Colon (tissue), 2 donors: ENCODE measurements at regions not wholly inside any gene's neighbourhood (a gene's known extent, or its start where the extent isn't known, plus 50 kb on each side); places are given as distances from the start of the nearest gene placed in this dataset.

ENCODE experiments used
- FAIRE-seq: peaks from 2 replicates; lab custom pipeline; 2012; peaks lifted over from hg19 to GRCh38; lab: Jason Lieb, UNC
- donor health status: control.
- donor health status: control.

DNA sequence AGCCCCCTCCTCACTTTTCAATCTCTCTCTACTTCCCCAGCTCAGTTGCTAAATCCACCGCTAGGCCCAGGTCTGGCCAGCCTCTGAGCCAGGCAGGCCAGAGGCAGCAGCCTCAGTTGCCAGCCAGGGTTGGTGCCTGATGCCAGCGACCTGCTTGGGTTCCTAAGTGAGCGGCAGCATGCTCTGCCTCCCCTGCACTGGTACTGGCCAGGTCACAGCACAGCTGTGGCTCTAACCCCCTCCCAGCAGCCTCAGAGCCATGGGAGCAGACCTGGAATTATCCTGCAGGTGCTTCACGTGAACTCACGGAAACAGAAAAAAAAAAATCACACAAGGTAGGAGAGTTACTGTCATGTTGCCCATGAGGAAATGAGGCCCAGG is 82.5 kb upstream of the ATF3 start:
- no peak for FAIRE-seq

DNA sequence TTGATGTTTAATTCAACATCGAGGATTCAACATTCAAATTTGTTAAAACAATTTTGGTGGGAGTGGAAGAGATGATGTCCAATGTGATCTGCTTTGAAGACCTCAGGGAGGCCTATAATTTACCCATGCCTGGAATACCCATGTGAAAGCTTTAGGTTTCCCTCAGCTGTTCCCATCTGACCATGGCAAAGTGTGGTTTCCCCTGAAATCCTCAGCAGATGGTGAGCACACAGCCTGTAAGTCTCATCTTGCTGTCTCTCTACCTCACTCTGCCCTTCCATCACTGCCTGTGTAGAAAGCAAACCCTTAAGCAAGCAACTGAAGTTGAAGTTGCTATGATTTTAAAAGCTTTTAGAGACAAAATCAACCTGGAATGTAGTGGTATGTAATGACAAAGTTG is 80.1 kb upstream of the ATF3 start:
- FAIRE-seq = no peak

DNA sequence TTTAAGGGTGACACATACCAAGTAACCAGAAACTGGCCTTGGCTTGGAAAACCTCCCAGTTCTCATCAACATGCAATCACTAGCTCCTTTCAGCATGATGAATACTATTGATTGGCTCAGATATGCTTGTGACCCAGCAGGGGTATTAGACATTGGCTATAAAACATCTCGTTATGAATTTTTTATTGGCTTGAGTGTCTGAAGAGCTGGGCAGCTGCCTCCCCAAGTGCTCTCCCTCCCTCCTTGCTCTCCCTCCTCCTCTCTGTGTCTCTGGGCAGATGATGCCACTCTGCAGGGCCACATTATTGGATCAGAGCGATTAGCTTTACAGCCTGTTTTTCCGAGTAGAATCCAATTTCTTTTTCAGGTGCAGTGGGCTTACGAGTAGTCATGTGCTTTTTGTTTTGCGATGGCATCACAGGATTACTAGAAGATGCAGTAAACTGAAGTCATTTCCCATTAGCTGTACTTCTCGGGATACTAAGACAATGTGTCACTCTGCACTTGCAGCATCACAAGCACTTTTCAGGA is 79.3 kb upstream of the ATF3 start:
- no peak for FAIRE-seq

DNA sequence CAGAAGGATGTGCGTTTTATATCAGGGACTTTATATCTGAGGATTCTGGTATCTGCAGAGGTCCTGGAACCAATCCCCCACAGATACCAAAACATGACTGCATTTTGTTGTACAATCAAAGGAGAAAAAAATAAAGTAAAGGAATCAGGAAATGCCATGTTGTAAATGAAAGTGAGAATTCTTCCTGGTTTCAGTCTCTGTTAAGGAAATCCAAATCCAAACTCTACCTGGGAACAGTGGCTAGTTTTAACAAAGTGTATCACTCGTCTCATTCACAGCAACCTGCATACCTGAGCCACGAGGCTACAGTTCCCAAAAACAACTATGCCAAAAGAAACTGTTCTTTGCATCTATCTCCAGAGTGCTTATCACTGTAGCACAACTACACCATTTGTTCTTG is 77.3 kb upstream of the ATF3 start:
- FAIRE-seq = no peak

DNA sequence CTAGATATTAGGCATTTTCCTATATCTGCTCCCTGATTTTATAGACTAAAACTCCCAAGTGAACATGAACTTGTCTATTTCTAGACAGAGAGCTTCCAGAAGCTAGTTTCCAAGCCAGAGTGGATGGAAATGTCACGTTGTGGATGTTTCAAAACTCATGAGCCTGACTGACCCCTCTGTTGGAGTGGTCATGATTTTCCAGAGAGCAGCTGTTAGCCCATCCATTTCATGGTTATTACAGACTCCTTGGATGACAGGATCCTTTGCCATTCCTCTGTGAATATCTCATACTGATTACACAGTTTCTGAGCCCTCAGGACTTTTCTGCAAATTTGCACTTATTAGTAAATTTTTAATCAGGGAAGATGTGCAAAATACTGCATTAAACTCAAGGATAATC is 76.8 kb upstream of the ATF3 start:
- FAIRE-seq = no peak

DNA sequence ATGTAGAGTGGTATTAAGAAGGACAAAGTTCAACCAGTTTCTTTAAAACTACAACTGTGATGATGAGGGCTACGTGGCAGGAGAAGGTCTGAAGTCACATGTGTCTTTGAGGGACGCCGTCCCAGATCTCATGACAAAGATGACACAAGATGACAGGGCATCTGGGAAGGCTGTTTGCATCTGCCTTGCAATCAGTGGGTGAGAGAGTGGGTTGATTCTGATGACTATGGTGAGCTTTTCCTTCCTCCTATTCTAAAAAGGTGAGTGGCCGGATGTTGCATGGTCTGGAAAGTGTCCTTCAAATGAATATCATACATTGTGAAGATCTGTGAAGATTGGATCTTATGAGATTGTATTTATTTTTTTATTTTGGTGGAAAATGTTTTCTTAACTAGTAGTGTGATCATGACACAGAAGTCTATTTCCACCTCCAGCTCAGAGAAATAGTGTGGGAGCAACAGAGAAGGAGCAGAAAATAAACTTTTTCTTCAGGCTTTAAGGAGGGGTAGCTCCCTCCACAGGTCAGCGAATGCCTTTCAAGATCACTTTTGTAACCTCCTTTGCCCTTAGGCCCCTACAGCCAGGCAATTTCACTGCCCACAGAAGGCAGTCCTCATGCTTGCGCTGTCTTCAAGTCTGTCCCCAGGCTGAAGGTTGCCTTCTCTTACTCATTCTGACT is 76.0 kb upstream of the ATF3 start:
- FAIRE-seq = no peak

DNA sequence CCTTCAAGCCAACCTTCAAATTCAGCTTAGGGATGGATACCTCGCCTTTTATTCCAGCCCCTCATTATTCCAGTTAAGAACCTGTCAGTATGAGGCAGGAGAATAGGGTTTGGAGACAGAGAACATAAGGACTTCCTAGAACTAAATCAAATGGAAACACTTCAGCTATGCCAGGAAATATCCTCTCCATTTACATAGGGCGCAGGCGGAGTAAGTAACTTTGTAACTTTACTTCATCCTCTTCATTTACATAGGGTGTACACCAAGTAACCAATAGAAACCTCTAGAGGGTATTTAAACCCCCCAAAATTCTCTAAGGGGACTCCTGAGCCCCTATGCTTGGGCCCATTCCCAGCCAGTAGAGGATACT is 75.4 kb upstream of the ATF3 start:
- no peak for FAIRE-seq

DNA sequence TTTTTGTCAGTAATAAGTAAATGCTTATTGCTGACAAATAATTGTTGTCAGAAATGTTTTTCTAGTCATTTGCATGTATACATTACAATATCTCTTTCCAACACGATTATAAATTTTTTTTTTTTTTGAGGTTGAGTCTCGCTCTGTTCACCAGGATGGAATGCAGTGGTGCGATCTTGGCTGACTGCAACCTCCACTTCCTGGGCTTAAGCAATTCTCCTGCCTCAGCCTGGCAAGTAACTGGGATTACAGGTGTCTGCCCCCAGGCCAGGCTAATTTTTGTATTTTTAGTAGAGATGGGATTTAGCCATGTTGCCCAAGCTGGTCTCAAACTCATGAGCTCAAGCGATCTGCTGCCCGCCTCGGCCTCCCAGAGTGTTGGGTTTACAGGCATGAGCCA is 72.0 kb upstream of the ATF3 start:
- FAIRE-seq = no peak

DNA sequence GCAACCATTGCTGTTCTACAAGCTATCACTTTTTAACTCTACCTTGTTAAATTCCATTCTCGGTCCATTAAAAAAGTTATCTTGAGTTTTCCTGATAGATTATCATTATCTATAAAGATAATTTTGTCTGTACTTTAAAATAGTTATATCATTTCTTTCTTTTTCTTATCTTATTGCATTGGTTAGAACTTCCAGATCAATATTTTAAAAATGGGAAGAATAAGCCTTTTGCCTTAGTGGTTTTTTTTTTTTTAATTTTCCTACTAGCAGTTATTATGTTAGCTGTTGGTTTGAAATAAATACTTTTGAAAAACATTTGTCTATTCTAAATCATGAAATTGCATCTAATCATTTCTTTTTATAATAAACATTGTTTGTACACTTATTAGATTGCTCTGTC is 71.0 kb upstream of the ATF3 start:
- FAIRE-seq = no peak

DNA sequence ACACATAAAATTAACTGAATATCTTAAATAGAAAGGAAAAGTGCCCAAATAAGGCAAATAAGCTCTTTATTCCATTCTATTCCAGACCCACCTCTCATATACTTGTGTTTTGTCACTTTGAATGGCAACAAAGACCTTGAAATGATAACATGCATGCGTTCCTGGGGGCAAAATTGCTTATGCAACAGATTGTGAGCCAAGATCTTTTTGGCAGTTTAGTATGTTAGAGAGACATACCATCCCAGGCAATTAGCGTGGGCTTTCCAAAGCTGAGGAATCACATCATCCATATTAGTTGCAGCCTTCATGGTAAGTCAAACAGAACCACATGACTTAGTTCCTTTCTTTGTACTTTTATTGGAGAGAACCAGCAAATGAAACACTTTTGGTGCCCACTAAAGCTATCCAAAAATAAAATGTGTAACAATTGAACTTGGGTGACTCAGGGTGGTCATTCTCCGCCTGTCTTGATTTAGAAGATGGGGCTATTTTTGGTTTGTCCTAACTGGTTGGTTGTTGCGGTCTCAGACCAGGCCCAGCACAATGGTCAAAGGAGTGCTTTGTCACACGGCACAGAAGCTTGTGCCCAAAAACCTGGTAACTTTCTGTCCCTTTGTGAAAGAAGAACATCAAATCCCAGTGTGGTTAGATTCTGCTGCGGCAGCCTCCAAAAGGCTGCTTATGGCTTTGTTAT is 68.7 kb upstream of the ATF3 start:
- FAIRE-seq = no peak

DNA sequence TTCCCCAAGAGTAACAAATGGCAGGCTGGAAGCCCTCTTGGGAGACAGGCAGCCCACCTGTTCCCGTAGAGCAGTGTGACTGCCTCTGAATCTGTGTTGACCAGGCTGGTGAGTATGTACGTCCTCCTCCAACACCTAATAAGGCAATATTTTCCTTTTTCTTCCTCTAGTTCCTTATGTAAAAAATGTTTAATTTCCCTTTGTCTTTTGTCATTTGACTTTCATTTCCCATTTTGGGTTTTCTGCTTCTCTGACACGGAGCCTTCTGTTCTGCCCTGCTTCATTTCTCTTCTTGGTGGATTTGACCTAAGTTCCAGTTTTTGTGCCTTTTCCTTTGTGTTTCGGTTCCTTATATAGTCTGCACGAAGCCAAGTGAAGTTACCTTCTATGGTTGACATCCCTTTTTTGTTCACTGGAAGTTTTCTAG is 65.8 kb upstream of the ATF3 start:
- FAIRE-seq = no peak

DNA sequence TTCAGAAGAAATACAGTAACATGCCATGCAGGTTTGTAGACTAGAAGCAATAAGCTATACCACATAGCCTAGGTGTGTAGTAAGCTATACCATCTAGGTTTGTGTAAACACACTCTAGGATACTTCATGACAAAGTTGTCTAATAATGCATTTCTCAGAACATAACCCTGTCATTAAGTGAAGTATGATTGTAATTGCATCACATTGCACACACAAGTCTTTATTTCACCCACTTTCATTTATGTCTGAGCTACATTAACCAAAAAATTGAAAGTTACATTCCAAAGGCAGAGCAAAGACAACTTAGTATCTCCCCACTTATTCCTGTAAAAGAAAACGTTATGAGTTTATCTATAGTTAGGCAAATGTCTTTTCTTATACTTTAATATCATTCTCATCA is 64.5 kb upstream of the ATF3 start:
- FAIRE-seq = no peak

DNA sequence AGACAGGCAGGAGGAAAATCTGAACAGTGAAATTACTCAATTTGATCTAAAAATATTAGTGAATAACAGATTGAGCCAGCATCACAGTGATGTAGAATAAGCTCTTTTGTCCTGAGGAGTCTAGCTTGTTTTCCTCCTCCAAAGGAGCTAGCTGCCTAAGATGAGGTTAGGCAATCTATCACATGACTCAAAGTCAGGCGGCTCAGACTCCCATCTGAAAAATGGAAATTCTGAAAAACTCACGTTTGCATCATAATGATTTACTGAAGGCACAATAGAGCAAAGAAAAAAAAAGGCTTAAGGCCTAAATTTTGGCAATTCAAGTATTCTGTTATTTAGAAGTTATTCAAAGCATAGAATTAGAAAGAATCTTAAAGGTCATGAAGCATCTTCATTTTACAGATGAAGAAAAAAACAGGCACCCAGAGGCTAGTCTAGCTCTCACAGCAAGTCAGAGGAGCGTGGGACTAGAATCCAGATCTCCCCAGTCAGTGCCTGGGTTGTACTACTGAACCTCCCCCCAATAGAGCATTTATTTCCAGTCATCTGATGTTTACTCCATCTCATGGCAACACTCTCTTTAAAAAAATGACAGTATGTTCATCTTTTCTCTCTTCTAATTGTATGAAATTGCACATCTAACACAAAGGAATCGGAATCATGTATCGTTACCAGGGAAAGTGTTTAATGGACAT is 62.5 kb upstream of the ATF3 start:
- no peak for FAIRE-seq

DNA sequence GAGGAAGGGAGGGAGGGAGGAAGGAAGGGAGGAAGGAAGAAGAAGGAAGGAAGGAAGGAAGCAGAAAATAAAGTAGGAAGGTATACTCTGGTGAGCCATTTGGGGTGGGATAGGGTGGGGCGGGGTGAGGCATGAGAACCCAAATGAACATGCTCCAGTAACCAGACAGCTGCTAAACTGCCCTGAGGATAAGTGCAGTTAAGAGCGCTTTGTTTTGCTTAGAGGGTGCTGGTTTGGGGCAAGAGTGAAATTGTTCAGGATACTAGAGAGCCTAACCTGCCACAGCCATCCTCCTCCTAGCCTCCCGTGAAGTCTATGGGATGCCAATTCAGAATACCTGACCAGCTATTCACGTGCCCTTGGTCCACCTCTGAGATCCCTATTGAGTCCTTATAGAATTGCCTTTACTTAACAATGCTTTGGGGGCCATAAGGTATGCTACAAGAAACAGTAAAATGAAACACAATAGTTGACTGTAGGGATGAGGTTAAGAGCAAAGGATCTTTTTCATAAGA is 59.0 kb upstream of the ATF3 start:
- no peak for FAIRE-seq

DNA sequence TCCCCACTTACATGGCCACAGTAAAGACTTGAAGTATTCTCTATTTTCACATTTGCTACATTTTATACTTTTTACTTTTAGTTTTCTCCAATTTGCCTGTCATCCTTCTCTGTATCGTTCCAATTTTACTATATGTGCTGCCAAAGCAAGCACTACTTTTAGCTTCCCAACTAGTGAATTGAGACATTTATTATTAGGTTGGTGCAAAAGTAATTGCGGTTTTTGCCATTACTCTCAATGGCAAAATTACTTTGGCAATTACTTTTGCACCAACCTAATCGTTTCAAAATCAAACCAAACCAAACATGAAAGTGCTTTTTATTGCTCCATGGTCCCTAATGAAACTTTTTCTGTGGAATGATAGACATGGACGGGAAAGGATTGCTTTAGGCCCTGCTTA is 56.6 kb upstream of the ATF3 start:
- no peak for FAIRE-seq

DNA sequence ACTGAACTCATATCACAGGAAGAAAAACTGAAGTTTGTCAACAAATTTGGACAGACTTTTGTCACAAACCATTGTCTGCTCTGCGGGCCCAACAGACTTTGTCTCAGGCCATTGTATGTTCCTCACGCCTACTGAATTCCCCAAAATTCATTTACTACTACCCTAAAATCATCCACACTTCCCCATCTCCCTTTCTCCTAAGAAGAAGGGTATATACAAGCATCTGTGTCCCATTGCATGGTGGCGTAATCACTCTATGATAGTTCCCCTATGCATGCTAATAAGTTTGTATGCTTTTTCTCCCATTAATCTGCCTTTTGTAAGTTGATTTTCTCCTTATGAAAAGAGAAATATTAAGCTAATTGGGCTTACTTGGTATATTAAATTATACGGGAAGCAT is 54.9 kb upstream of the ATF3 start:
- no peak for FAIRE-seq

DNA sequence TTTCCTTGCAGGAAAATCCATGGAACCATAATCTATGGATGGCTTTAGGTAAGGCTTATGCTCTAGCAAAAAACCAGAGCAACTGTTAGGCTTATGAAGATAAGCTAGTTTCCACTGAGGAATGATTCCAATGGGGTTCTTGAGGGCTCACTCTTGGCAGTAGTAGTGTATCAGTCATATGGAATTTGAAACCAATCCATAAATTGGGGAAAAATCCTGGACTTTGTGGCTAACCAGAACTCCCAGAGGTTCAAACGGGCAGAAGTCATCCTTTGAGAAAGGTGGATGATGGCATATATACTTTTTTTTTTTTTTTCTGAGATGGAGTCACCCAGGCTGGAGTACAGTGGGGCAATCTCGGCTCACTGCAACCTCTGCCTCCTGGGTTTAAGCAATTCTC is 54.2 kb upstream of the ATF3 start:
- no peak for FAIRE-seq

DNA sequence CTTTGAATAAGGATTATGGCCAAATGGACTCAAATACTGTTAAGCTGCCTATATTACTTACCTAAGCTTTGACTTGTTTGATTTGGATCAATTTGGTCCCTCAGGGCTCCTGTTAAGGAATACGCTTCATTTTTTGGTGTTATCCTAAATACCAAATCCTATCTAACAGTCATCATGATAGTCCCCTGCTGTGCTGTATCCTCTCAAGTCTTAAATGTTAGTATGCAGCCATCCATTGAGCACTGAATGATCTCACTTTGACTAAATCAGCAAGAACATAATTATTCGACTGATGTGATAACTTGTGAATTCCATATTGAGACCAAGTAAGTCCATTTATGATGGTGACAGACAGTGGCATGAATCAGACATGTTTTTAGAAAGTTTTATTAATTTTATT is 53.1 kb upstream of the ATF3 start:
- no peak for FAIRE-seq

DNA sequence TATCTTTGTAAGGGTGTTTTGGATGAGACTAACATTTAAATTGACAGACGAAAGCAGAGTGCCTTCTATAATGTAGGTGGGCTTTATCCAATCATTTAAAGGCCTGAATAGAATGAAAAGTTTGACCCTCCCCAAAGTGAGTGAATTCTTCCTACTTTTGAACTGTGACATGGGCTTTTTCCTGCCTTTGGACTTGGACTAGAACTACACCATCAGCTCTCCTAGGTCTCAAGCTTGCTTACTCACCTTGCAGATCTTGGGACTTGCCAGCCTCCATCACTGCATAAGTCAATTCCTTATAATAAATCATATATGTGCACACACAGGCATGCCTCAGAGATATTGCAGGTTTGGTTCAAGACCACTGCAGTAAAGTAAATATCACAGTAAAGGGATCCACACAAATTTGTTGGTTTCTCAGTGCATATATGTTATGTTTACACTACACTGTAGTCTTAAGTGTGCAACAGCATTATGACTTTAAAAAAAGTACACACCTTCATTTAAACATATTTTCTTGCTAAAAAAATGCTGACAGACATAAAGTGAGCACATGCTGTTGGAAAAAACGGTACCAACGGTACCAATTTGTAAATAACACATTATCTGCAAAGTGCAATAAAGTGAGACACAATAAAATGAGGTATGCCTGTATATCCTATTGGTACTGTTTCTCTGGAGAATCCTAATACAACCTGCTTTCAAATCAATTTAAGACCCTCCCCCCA is 51.6 kb upstream of the ATF3 start:
- FAIRE-seq = no peak

DNA sequence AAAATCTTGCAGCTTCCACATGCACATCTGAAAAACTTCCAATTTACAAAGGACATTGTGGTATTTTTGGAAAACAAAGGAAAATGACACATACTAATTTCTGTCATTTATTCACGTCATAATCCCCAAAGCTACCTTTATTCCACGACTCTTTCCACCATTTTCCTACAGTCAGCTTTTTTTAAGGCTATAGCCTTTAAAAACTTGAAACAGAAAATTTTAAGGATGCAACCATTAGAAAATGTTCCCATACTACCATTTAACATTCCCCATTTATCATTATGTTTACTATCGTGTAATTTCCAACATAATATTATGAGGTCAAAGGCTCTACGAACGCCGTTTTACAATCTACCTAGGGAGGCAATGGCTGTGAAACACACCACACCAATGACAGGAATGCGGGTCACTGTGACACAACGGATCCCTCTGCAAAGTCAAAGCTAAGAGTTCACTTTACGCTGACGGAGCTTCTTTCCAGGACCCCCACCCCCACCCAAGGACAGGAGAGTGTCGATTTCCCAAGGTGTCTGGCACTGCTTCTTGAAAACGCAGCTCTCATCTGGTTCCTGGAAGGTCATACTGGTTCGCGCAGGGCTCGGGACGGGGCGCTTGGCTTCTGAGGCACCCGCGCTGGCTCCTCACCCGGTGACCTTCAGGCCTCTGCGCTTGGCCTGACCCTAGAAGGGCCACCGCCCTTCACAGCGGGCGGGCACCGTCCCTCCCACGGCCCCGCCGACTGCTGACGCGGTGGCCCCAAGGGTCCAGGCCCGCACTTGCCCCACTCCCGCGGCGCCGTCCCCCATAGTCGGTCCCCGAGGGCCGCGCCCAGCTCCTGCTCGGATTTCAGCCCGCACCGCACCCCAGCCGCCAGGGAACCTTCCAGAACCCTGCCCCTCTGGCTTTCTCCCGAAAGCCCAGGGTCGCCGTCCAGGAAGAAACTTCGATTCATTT is 50.5 kb upstream of the ATF3 start:
- FAIRE-seq = no peak

DNA sequence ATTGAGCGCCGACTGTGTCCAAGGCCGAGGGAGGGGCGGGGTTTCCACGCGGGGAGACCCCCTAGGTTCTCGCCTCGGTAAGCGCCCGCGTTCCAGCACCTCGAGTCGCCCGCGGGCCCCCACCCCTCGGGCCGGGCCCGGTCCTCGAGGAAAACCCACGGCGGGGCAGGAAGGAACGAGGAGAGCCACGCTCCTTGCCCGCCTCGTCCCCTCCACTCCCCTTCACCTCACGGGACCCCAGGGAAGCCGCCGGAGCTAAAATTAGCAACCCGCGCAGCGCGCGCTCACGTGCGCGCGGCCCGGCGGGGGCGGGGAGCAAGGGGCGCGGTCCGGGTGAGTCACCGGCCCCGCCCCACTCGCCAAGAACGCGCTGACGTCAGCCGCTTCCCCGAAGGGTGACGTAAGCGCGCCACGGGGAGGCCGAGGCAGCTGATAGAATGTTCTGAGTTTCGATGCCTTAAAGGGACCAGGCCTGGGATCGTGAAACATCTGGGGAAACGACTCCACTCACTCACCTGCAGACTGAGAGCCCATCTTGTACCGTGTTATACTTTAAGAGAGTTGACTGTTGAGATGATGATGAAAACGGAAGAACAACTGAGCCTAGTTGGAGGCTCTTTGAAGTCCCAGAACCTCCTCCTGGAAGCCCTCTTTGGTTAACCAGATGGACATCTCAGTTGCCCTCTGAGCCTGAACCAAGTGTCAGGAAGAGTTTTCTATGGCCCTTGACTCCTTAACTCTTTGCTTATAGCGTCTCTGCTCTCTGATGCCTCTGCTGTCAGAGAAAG is 49.7 kb upstream of the ATF3 start:
- no peak for FAIRE-seq
